ENCODE measurements at regions not wholly inside any gene's neighbourhood (a gene's known extent, or its start where the extent isn't known, plus 50 kb on each side); places are given as distances from the start of the nearest gene placed in this dataset.

DNA sequence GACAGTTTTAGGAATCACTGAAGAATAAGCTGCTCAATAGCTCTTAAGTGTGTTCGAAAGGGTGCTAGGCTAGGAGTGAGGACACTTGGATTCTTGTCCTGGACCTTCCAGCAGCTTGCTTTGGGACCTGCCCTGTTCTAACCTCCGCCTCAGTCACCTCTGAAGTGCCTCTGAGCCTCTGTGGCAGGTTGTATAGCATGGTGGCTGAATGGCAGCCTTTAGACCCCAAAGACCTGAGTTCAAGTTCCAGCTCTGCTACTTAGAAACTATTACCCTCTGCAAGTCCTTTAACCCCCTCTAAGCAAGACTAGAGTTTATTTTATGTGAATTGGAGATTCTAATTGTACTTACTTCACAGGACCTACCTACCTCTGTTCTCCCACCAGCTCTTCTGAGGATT is 81.5 kb downstream of the RRAGC start:
- Mint-ChIP-seq H3K9me3 (no peaks in the 10 kb centered on the region), H3K36me3 (no peaks in the 10 kb centered on the region), H3K27ac (no peak overlapping the region), H3K4me3 (no peak overlapping the region), H3K27me3 (ENCODE audit: insufficient read depth, low read depth) (peaks cover 7% of the 10 kb centered on the region), H3K4me1 (peaks cover 27% of the 10 kb centered on the region)
- H3K79me2 ChIP-seq (ENCODE audit: low read depth): no peaks in the 10 kb centered on the region
- no peaks in the 10 kb centered on the region for H4K20me1 ChIP-seq (ENCODE audit: low read depth)
- no peaks in the 10 kb centered on the region for H3K9me3 ChIP-seq (ENCODE audit: low read depth)
- H3K4me3 ChIP-seq: no peak overlapping the region
- no peak for TF ChIP-seq EZH2phosphoT487 (IDR thresholded peaks at IDR 0.05)
- TF ChIP-seq EZH2 (IDR thresholded peaks at IDR 0.05): no peak
- no peak for TF ChIP-seq CTCF (IDR thresholded peaks at IDR 0.05)
- H3F3A ChIP-seq (ENCODE audit: low read depth): no peaks in the 10 kb centered on the region
- no peak overlapping the region for H3K9ac ChIP-seq
- H3K27me3 ChIP-seq: no peaks in the 10 kb centered on the region
- DNase-seq (ENCODE audit: low spot score): no peak
- no peak overlapping the region for H3K4me2 ChIP-seq
- H3K36me3 ChIP-seq: no peaks in the 10 kb centered on the region
- H3K27ac ChIP-seq: no peak overlapping the region
- H2AFZ ChIP-seq (replicated peaks): no peak overlapping the region
- no peaks in the 10 kb centered on the region for H3K4me1 ChIP-seq

- Histone ChIP-seq H3K9ac (no peak overlapping the region), H3K36me3 (no peaks in the 10 kb centered on the region), H2AFZ (replicated peaks) (no peak overlapping the region), H3K4me1 (no peaks in the 10 kb centered on the region), H3K9me3 (ENCODE audit: low read depth) (no peaks in the 10 kb centered on the region), H3K79me2 (ENCODE audit: low read depth) (no peaks in the 10 kb centered on the region), H3K4me2 (no peak overlapping the region), H3K27me3 (no peaks in the 10 kb centered on the region), H4K20me1 (ENCODE audit: low read depth) (no peaks in the 10 kb centered on the region), H3K4me3 (no peak overlapping the region), H3F3A (ENCODE audit: low read depth) (no peaks in the 10 kb centered on the region), H3K27ac (no peak overlapping the region)
- Mint-ChIP-seq H3K4me3 (no peak overlapping the region), H3K4me1 (peaks cover 22% of the 10 kb centered on the region), H3K36me3 (no peaks in the 10 kb centered on the region), H3K27me3 (ENCODE audit: insufficient read depth, low read depth) (peaks cover 7% of the 10 kb centered on the region), H3K9me3 (no peaks in the 10 kb centered on the region), H3K27ac (no peak overlapping the region)
- TF ChIP-seq EZH2phosphoT487 (IDR thresholded peaks at IDR 0.05): no peak
- TF ChIP-seq EZH2 (IDR thresholded peaks at IDR 0.05): no peak
- TF ChIP-seq CTCF (IDR thresholded peaks at IDR 0.05): no peak
- DNase-seq (ENCODE audit: low spot score): no peak
These were observed 82.1 kb downstream of the RRAGC start for GRCh38 chr1:38777464-38777957.

- H3K4me1 Mint-ChIP-seq: peaks cover 12% of the 10 kb centered on the region
- DNase-seq (ENCODE audit: low spot score): no peak
- Histone ChIP-seq H4K20me1 (ENCODE audit: low read depth) (no peaks in the 10 kb centered on the region), H3K4me3 (no peak overlapping the region), H3K79me2 (ENCODE audit: low read depth) (no peaks in the 10 kb centered on the region), H3F3A (ENCODE audit: low read depth) (no peaks in the 10 kb centered on the region), H3K27me3 (no peaks in the 10 kb centered on the region), H2AFZ (replicated peaks) (no peak overlapping the region), H3K9me3 (ENCODE audit: low read depth) (no peaks in the 10 kb centered on the region), H3K36me3 (no peaks in the 10 kb centered on the region), H3K4me1 (no peaks in the 10 kb centered on the region), H3K9ac (no peak overlapping the region), H3K27ac (no peak overlapping the region), H3K4me2 (no peak overlapping the region)
- H3K27ac Mint-ChIP-seq: no peak overlapping the region
- H3K4me3 Mint-ChIP-seq: no peak overlapping the region
- TF ChIP-seq CTCF (IDR thresholded peaks at IDR 0.05) (no peak), EZH2phosphoT487 (IDR thresholded peaks at IDR 0.05) (no peak), EZH2 (IDR thresholded peaks at IDR 0.05) (no peak)
- H3K9me3 Mint-ChIP-seq: no peaks in the 10 kb centered on the region
- H3K27me3 Mint-ChIP-seq (ENCODE audit: insufficient read depth, low read depth): peaks cover 5% of the 10 kb centered on the region
- H3K36me3 Mint-ChIP-seq: no peaks in the 10 kb centered on the region
These were observed 83.0 kb downstream of the RRAGC start for GRCh38 chr1:38776466-38777065.
